ENCODE measurements at regions not wholly inside any gene's neighbourhood (a gene's known extent, or its start where the extent isn't known, plus 50 kb on each side); places are given as distances from the start of the nearest gene placed in this dataset.
"Not testable (repeated sequence)": the region's sequence is repeated elsewhere in the genome, so short reads cannot be mapped to it uniquely, and the experiment has no call there.

DNA sequence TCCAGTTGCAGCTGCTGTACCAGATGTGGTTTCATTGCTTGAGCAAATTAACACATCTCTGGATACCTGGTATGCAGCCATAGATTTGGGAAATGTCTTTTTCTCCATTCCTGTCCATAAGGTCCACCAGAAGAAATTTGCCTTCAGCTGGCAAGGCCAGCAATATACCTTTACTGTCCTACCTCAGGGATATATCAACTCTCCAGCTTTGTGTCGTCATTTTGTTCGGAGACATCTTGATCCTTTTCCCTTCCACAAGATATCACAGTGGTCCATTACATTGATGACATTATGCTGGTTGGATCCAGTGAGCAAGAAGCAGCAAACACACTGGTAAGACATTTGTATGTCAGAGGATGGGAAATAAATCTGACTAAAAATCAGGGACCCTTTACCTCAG, 576.1 kb upstream of the FBXO33 start:
- not testable (repeated sequence) for DNase-seq; ATAC-seq (replicated peaks in 1 of 2); H3K27me3 Mint-ChIP-seq (ENCODE audit: low read depth); H3K9me3 Mint-ChIP-seq; H3K4me1 Mint-ChIP-seq (ENCODE audit: low read depth); H3K36me3 Mint-ChIP-seq (ENCODE audit: insufficient read depth in 2 of 2); H3K27ac Mint-ChIP-seq; H3K4me3 Mint-ChIP-seq

DNA sequence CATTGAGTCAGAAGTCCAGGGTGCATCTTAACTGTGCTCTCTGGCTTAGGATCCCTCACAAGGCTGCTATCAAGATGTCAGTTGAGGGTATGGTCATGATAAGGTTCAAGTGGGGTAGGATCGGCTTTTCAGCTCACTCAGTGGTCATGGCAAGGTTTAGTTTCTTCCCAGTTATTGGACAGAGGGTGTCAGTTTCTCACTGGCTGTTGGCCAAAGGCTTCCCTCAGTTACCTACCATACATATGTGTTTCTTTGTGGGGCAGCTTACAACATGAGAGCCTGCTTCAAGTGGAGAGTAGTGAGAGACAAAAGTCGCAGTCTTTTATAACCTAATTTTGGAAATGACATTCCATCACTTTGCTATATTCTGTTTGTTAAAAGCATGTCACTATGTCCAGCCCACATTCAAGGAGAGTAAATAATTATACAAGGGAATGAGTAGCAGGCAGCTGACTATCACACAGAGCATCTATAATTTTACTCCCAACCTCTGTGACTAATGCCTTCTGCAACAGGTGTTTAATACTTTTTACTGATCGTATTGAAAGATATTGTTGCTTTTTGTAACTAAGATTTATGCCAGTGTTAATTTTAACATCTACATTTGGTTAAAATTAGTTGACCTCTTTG, 572.8 kb upstream of the FBXO33 start:
- H3K9me3 Mint-ChIP-seq = no peaks in the 10 kb centered on the region
- ATAC-seq (replicated peaks in 1 of 2) (no peak), DNase-seq (no peak)
- H3K4me3 Mint-ChIP-seq = no peak overlapping the region
- no peak overlapping the region for H3K27ac Mint-ChIP-seq
- H3K27me3 Mint-ChIP-seq (ENCODE audit: low read depth) = no peaks in the 10 kb centered on the region
- H3K4me1 Mint-ChIP-seq (ENCODE audit: low read depth) = no peaks in the 10 kb centered on the region
- H3K36me3 Mint-ChIP-seq (ENCODE audit: insufficient read depth in 2 of 2) = no peaks in the 10 kb centered on the region

DNA sequence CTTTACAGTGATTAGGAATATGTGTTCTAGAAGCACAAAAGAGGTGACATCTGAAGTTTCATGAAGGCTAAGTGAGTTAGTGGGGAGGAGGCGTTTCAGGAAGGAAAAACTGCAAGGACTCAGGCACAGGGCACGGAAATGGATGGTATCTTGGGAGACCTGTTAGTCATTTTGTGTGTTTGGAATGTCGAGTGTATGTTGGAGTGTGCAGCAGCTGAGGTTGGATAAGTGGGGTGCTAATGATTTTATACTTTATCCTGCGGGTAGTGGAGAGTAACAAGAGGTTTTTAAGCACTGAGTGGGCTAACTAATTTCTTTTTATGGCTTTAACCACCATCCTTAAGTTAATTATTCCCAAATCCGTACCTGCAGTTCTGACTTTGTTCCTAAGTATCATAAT, 571.5 kb upstream of the FBXO33 start:
- H3K36me3 Mint-ChIP-seq (ENCODE audit: insufficient read depth in 2 of 2) = no peaks in the 10 kb centered on the region
- H3K4me1 Mint-ChIP-seq (ENCODE audit: low read depth) = no peaks in the 10 kb centered on the region
- no peak for DNase-seq
- H3K27ac Mint-ChIP-seq = no peak overlapping the region
- H3K4me3 Mint-ChIP-seq = no peak overlapping the region
- ATAC-seq (replicated peaks in 1 of 2) = no peak
- H3K27me3 Mint-ChIP-seq (ENCODE audit: low read depth) = no peaks in the 10 kb centered on the region
- H3K9me3 Mint-ChIP-seq = no peaks in the 10 kb centered on the region

DNA sequence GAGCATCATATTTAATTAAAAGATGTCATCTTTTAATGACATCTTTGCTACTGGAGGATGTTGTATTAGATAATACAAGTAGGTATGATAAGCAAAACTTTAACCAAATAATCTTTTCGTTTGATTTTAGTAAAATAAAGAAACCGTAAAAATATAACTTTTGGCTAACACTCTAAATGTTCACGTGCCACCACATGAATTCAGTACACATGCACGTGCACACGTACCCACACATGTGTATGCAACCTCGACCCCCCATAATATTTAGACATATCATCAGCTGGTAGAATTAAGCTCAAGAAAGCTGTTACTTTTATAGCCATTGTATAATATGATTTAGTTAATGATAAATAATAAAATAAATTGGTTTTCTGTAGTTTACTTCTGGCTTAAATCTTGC, 566.6 kb upstream of the FBXO33 start:
- H3K4me3 Mint-ChIP-seq = no peak overlapping the region
- H3K9me3 Mint-ChIP-seq = peaks cover 3 to 4% of the 10 kb centered on the region in 2 donors
- H3K27me3 Mint-ChIP-seq (ENCODE audit: low read depth) = no peaks in the 10 kb centered on the region
- no peaks in the 10 kb centered on the region for H3K36me3 Mint-ChIP-seq (ENCODE audit: insufficient read depth in 2 of 2)
- no peak for ATAC-seq (replicated peaks in 1 of 2)
- DNase-seq = no peak
- no peak overlapping the region for H3K27ac Mint-ChIP-seq
- no peaks in the 10 kb centered on the region for H3K4me1 Mint-ChIP-seq (ENCODE audit: low read depth)

DNA sequence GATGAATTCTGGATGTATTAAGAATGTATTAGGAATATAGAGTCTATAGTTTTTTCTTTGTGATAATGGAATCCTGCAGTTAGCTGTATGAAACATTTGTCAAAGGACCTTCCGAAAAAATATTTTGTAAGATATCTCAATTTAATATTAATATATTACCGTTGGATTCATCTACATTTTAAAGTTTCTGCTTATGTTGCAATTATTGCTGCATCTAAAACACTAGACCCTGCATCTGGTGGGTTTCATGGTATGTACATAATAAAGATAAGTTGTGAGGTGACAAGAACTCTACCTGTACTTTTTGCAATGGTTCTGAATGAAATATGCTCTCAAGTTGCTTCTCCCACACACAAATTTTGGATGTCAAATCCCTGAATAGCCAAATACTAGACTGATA, 565.9 kb upstream of the FBXO33 start:
- ATAC-seq (replicated peaks in 1 of 2) (no peak), DNase-seq (no peak)
- H3K4me1 Mint-ChIP-seq (ENCODE audit: low read depth) = no peaks in the 10 kb centered on the region
- H3K27me3 Mint-ChIP-seq (ENCODE audit: low read depth) = no peaks in the 10 kb centered on the region
- H3K9me3 Mint-ChIP-seq = peaks cover 3 to 4% of the 10 kb centered on the region in 2 donors
- H3K27ac Mint-ChIP-seq = no peak overlapping the region
- no peaks in the 10 kb centered on the region for H3K36me3 Mint-ChIP-seq (ENCODE audit: insufficient read depth in 2 of 2)
- no peak overlapping the region for H3K4me3 Mint-ChIP-seq

DNA sequence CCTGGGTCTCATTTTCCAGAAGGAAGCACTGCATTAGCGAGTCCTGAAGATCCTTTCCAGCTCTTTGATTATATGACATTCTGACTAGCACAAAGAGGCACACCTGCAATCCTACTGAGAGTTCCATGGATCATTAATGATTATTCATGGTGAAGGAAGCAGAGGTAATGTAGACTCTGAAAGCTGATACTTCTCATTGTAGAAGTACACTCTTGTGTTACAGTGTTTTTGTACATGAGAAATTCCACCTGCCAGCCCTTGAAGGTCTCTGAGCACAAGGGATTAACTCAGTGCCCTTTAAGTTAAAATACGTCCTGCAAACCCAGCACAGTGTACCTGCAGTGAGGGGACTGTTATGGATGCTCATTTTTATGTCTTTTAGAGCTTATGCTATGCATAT, 558.8 kb upstream of the FBXO33 start:
- Mint-ChIP-seq H3K27me3 (ENCODE audit: low read depth) (no peaks in the 10 kb centered on the region), H3K36me3 (ENCODE audit: insufficient read depth in 2 of 2) (no peaks in the 10 kb centered on the region), H3K4me3 (no peak overlapping the region), H3K9me3 (peaks cover 0 to 4% of the 10 kb centered on the region in 2 donors), H3K27ac (no peak overlapping the region), H3K4me1 (ENCODE audit: low read depth) (no peaks in the 10 kb centered on the region)
- no peak for DNase-seq
- no peak for ATAC-seq (replicated peaks in 1 of 2)

DNA sequence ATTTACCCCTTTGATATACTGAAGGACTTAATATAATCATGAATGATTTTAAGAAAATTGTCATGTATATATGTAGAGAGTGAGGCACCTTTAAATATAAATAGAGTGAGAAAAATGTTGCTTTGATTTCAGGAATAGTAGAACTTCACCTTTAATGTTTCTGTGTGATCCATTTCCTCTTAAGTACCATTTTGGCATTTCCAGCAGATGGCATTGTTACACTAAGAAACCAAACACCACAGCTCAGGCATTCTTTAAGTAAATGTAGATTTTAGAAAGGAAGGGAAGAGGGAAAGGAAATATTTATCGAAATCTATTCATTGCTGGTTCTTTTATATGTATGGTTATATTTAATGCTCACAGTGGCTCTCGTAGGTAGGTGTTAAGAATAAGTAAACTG, 556.7 kb upstream of the FBXO33 start:
- Mint-ChIP-seq H3K4me3 (no peak overlapping the region), H3K4me1 (ENCODE audit: low read depth) (no peaks in the 10 kb centered on the region), H3K36me3 (ENCODE audit: insufficient read depth in 2 of 2) (no peaks in the 10 kb centered on the region), H3K27ac (no peak overlapping the region), H3K9me3 (no peaks in the 10 kb centered on the region), H3K27me3 (ENCODE audit: low read depth) (no peaks in the 10 kb centered on the region)
- DNase-seq = no peak
- ATAC-seq (replicated peaks in 1 of 2) = no peak

DNA sequence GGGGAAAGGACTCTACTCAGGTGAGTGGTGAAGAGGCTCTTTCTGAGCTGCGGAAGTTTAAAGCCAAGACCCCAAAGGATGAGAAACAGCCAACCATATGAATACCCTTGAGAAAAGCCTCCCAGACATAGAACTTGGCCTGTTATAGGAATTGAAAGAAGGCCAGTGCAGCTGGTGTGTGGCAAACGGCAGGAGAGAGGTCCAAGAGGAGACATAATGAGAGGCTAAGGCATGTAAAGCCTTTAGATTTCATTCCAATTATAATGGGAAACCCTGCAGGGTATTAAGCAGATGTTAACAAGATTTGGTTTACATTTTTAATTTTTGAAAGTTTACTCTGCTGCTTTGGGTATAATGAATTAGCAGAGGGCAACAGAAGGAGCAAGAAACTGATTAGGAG, 552.1 kb upstream of the FBXO33 start:
- Mint-ChIP-seq H3K36me3 (ENCODE audit: insufficient read depth in 2 of 2) (no peaks in the 10 kb centered on the region), H3K4me1 (ENCODE audit: low read depth) (no peaks in the 10 kb centered on the region), H3K27me3 (ENCODE audit: low read depth) (no peaks in the 10 kb centered on the region), H3K4me3 (no peak overlapping the region), H3K9me3 (no peaks in the 10 kb centered on the region), H3K27ac (no peak overlapping the region)
- ATAC-seq (replicated peaks in 1 of 2) (no peak), DNase-seq (no peak)

DNA sequence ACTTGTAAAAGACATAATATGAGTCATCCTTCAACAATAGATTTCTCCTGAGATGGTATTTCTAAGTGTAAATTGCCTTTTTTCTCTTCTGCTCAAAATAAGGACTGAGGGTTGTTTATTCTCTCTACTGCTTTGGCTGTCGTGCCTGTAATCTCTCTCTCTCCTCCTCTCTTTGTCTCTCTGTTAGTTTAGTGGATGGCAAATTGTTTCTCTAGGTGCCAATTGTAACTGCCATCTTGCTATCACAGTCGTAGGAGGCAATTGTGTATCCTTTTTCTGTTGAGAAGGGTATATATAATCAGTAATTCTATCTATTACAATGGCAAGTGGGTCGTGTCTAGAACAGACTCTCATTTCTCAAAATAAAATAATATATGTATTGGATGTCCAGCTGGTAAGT, 545.0 kb upstream of the FBXO33 start:
- Mint-ChIP-seq H3K27ac (no peak overlapping the region), H3K4me1 (ENCODE audit: low read depth) (no peaks in the 10 kb centered on the region), H3K9me3 (peaks cover 0 to under 1% of the 10 kb centered on the region in 2 donors), H3K27me3 (ENCODE audit: low read depth) (no peaks in the 10 kb centered on the region), H3K4me3 (no peak overlapping the region), H3K36me3 (ENCODE audit: insufficient read depth in 2 of 2) (no peaks in the 10 kb centered on the region)
- ATAC-seq (replicated peaks in 1 of 2) (no peak), DNase-seq (no peak)

DNA sequence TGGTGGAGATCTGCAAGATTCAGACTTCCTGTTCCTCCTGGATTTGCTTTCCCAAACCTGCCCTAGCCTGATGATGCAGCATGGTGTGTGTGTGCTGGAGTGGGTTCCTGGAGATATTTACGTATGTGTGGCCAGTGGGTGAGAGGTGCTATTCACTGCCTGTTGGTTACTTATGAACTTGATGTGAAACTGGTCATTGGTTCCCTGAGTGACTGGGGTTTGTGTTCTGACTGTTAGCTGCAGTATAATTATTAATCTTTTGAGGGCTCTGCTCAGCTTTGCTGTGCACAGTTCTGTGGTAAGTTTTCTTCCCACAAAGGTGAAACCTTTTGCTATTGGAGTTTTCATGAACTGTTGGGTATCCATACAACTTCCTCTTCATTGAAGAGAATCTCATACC, 541.8 kb upstream of the FBXO33 start:
- Mint-ChIP-seq H3K27me3 (ENCODE audit: low read depth) (no peaks in the 10 kb centered on the region), H3K36me3 (ENCODE audit: insufficient read depth in 2 of 2) (no peaks in the 10 kb centered on the region), H3K4me1 (ENCODE audit: low read depth) (no peaks in the 10 kb centered on the region), H3K4me3 (no peak overlapping the region), H3K27ac (no peak overlapping the region), H3K9me3 (peaks cover 0 to 1% of the 10 kb centered on the region in 2 donors)
- ATAC-seq (replicated peaks in 1 of 2) (no peak), DNase-seq (no peak)

DNA sequence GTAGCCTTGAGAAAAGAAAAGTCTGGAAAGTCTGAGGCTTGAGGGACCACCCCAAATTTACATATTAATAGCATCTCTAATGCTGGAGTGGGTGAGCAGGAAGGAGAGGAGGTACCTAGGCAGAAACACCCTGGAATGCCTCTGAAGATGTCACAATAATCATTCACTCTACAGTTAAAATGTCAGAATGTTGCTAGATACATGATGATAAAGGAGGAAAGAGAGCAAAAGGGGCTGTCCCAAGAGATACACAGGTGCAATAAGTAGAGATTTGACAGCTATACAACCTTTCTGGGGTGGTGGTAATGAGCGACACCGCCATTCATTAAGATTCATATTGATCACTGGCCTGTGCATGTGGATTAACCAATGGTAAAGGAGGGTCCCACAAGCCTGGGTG, 540.5 kb upstream of the FBXO33 start:
- no peaks in the 10 kb centered on the region for H3K36me3 Mint-ChIP-seq (ENCODE audit: insufficient read depth in 2 of 2)
- no peaks in the 10 kb centered on the region for H3K4me1 Mint-ChIP-seq (ENCODE audit: low read depth)
- peaks cover 0 to 1% of the 10 kb centered on the region in 2 donors for H3K9me3 Mint-ChIP-seq
- no peaks in the 10 kb centered on the region for H3K27me3 Mint-ChIP-seq (ENCODE audit: low read depth)
- H3K27ac Mint-ChIP-seq = no peak overlapping the region
- ATAC-seq (replicated peaks in 1 of 2) (no peak), DNase-seq (no peak)
- no peak overlapping the region for H3K4me3 Mint-ChIP-seq

DNA sequence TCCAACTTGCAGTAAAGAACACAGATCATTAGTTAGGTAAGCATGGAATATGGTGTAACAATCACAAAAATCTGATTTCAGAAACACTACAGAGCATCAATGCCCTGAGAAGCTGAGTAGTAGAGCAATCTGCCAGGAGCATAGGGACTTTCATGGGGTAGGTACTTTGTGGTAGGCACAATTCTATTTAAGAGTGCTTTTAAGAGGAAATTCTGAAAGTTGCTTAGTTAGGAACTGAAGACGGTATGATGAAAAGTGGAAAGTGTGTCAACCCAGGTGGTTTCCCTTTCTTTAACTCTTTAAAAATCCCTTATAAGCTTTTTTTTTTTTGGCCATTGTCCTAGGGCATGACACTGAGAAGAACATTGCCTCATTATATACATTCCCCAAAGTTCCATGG, 535.7 kb upstream of the FBXO33 start:
- no peaks in the 10 kb centered on the region for H3K27me3 Mint-ChIP-seq (ENCODE audit: low read depth)
- H3K27ac Mint-ChIP-seq = no peak overlapping the region
- H3K9me3 Mint-ChIP-seq = peaks cover 1 to 4% of the 10 kb centered on the region in 2 donors
- H3K36me3 Mint-ChIP-seq (ENCODE audit: insufficient read depth in 2 of 2) = no peaks in the 10 kb centered on the region
- ATAC-seq (replicated peaks in 1 of 2) (no peak), DNase-seq (no peak)
- H3K4me3 Mint-ChIP-seq = no peak overlapping the region
- H3K4me1 Mint-ChIP-seq (ENCODE audit: low read depth) = no peaks in the 10 kb centered on the region

DNA sequence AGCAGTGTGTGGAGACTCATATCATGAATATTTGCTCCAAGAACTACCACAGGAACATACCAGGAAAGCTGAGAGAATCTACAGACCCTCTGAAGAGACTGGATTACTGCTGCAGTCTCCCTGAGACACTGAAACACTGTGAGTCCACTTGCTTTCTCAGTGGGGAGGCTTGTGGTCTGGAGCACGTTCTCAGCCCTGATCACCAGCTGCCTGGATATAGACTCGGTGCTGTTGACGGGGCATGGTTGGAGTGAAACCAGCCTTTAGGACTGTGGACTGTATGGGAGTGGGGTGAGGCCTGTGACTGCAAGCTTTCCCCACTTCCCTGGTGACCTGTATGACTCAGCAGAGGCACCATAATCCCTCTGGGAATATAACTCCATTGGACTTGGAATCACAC, 525.8 kb upstream of the FBXO33 start:
- H3K4me3 Mint-ChIP-seq = no peak overlapping the region

DNA sequence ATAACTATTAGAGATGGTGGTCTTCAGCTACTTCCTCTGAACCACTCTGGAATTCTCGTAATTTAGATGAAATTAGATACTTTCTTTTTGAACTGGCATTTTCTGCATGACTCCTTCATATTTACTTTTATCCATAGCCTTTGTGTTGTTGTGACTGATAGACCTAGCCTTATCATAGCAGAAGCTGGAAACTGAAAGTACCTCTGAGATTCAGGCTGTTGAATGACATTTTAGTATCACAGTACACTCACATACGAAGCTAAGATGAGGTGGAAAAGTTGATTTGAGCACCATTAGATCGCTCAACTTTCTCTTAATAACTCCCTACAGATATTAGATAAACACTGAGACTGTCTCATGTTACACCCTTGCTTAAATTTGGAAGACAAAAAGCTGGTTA, 525.1 kb upstream of the FBXO33 start:
- no peak for ATAC-seq (replicated peaks in 1 of 2)

More for the DNA sequence above, 525.8 kb upstream of the FBXO33 start:
- no peak for ATAC-seq (replicated peaks in 1 of 2)
- H3K36me3 Mint-ChIP-seq (ENCODE audit: insufficient read depth in 2 of 2) = peaks cover 1 to 4% of the 10 kb centered on the region in 2 donors
- no peak overlapping the region for H3K27ac Mint-ChIP-seq
- peaks cover 9 to 16% of the 10 kb centered on the region in 2 donors for H3K9me3 Mint-ChIP-seq
- no peaks in the 10 kb centered on the region for H3K4me1 Mint-ChIP-seq (ENCODE audit: low read depth)
- DNase-seq = no peak
- no peaks in the 10 kb centered on the region for H3K27me3 Mint-ChIP-seq (ENCODE audit: low read depth)

More for the DNA sequence above, 525.1 kb upstream of the FBXO33 start:
- no peak for DNase-seq
- Mint-ChIP-seq H3K36me3 (ENCODE audit: insufficient read depth in 2 of 2) (peaks cover 1 to 5% of the 10 kb centered on the region in 2 donors), H3K27ac (no peak overlapping the region), H3K4me3 (no peak overlapping the region), H3K9me3 (peaks cover 14% of the 10 kb centered on the region in 2 donors), H3K27me3 (ENCODE audit: low read depth) (no peaks in the 10 kb centered on the region), H3K4me1 (ENCODE audit: low read depth) (no peaks in the 10 kb centered on the region)
